ENCODE measurements at regions not wholly inside any gene's neighbourhood (a gene's known extent, or its start where the extent isn't known, plus 50 kb on each side); places are given as distances from the start of the nearest gene placed in this dataset.

DNA sequence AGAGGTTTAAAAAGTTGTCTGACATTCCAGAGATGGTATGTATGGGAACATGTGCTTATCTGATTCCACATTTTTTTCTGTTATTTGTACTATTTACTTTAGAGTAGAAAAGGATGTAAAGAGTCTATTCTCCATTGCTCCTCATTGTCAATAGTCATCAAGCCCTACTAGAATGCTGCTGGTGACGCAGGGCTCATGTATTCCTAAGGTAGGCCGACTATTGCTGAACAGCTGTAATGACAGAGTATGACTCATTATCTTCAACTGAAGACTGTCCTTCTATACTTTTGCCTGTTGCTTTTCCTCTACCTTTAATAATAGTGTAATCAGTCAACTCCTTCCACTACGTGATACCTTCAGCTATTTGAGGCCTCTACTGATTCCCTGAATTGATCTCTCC lies 509.1 kb upstream of the NR3C2 start:
- Mint-ChIP-seq H3K4me1 (no peaks in the 10 kb centered on the region), H3K27ac (no peak overlapping the region), H3K4me3 (no peak overlapping the region), H3K27me3 (ENCODE audit: low read depth, poor library complexity) (peaks cover 4% of the 10 kb centered on the region), H3K36me3 (ENCODE audit: low read depth) (no peaks in the 10 kb centered on the region), H3K9me3 (no peaks in the 10 kb centered on the region)
- no peak for DNase-seq
- no peak for TF ChIP-seq CTCF (IDR thresholded peaks at IDR 0.05)

GRCh38 chr4:148946271-148946670 lies 504.1 kb upstream of the NR3C2 start:
- Mint-ChIP-seq H3K27ac (no peak overlapping the region), H3K36me3 (ENCODE audit: low read depth) (no peaks in the 10 kb centered on the region), H3K4me3 (no peak overlapping the region), H3K9me3 (no peaks in the 10 kb centered on the region), H3K4me1 (no peaks in the 10 kb centered on the region), H3K27me3 (ENCODE audit: low read depth, poor library complexity) (peaks cover 3% of the 10 kb centered on the region)
- no peak for DNase-seq
- no peak for TF ChIP-seq CTCF (IDR thresholded peaks at IDR 0.05)

GRCh38 chr4:148944839-148945219 lies 502.6 kb upstream of the NR3C2 start:
- DNase-seq: no peak
- no peaks in the 10 kb centered on the region for H3K9me3 Mint-ChIP-seq
- H3K4me3 Mint-ChIP-seq: no peak overlapping the region
- H3K36me3 Mint-ChIP-seq (ENCODE audit: low read depth): no peaks in the 10 kb centered on the region
- TF ChIP-seq CTCF (IDR thresholded peaks at IDR 0.05): no peak
- no peaks in the 10 kb centered on the region for H3K4me1 Mint-ChIP-seq
- H3K27me3 Mint-ChIP-seq (ENCODE audit: low read depth, poor library complexity): peaks cover 3% of the 10 kb centered on the region
- H3K27ac Mint-ChIP-seq: no peak overlapping the region

GRCh38 chr4:148944136-148944838 lies 502.1 kb upstream of the NR3C2 start:
- Mint-ChIP-seq H3K4me3 (no peak overlapping the region), H3K36me3 (ENCODE audit: low read depth) (no peaks in the 10 kb centered on the region), H3K9me3 (no peaks in the 10 kb centered on the region), H3K4me1 (no peaks in the 10 kb centered on the region), H3K27ac (no peak overlapping the region), H3K27me3 (ENCODE audit: low read depth, poor library complexity) (peaks cover 3% of the 10 kb centered on the region)
- no peak for DNase-seq
- TF ChIP-seq CTCF (IDR thresholded peaks at IDR 0.05): no peak

GRCh38 chr4:148934926-148935578 lies 492.8 kb upstream of the NR3C2 start:
- H3K9me3 Mint-ChIP-seq: peaks cover 40% of the 10 kb centered on the region
- no peak overlapping the region for H3K4me3 Mint-ChIP-seq
- H3K36me3 Mint-ChIP-seq (ENCODE audit: low read depth): peaks cover 20% of the 10 kb centered on the region
- H3K27me3 Mint-ChIP-seq (ENCODE audit: low read depth, poor library complexity): peaks cover 7% of the 10 kb centered on the region
- TF ChIP-seq CTCF (IDR thresholded peaks at IDR 0.05): no peak
- no peak for DNase-seq
- H3K27ac Mint-ChIP-seq: no peak overlapping the region
- no peaks in the 10 kb centered on the region for H3K4me1 Mint-ChIP-seq

All from nephron progenitor cell (in vitro differentiated cells).